GM19438 (cell line): ENCODE measurements at regions not wholly inside any gene's neighbourhood (a gene's known extent, or its start where the extent isn't known, plus 50 kb on each side); places are given as distances from the start of the nearest gene placed in this dataset.
"Not testable (repeated sequence)": the region's sequence is repeated elsewhere in the genome, so short reads cannot be mapped to it uniquely, and the experiment has no call there.

ENCODE experiments used
- ATAC-seq: cut with Tn5 transposase; IDR thresholded peaks from one replicate; pipeline ENCODE4 v1.9.1; 2021; ENCODE audit warnings: low read depth; ENCODE audit not compliant: unreplicated experiment

GRCh38 chr7:136138991-136139390 lies 161.8 kb upstream of the MTPN start:
- ATAC-seq, result no peak

GRCh38 chr7:136136906-136137454 lies 159.8 kb upstream of the MTPN start:
- ATAC-seq, result no peak

- ATAC-seq, result no peak
Measured at GRCh38 chr7:136134503-136134902, 157.3 kb upstream of the MTPN start.

GRCh38 chr7:136133551-136133950 lies 156.4 kb upstream of the MTPN start:
- ATAC-seq, result no peak

GRCh38 chr7:136131304-136131630 lies 154.1 kb upstream of the MTPN start:
- ATAC-seq, result no peak

GRCh38 chr7:136130511-136131303 lies 153.5 kb upstream of the MTPN start:
- ATAC-seq, result no peak

GRCh38 chr7:136128050-136128449 lies 150.9 kb upstream of the MTPN start:
- ATAC-seq, result no peak

- ATAC-seq, result no peak
Measured at GRCh38 chr7:136123352-136123751, 146.2 kb upstream of the MTPN start.

GRCh38 chr7:136122026-136122425 lies 144.9 kb upstream of the MTPN start:
- no peak for ATAC-seq

- ATAC-seq, result no peak
Measured at GRCh38 chr7:136117539-136117938, 140.4 kb upstream of the MTPN start.

- no peak for ATAC-seq
Measured at GRCh38 chr7:136116186-136116585, 139.0 kb upstream of the MTPN start.

GRCh38 chr7:136114966-136115762 lies 138.0 kb upstream of the MTPN start:
- peak; percentile 99 for ATAC-seq

GRCh38 chr7:136114467-136114866 lies 137.3 kb upstream of the MTPN start:
- not testable (repeated sequence) for ATAC-seq

GRCh38 chr7:136109037-136109436 lies 131.9 kb upstream of the MTPN start:
- not testable (repeated sequence) for ATAC-seq

GRCh38 chr7:136105191-136105590 lies 128.0 kb upstream of the MTPN start:
- no peak for ATAC-seq

- no peak for ATAC-seq
Measured at GRCh38 chr7:136104269-136104603, 127.1 kb upstream of the MTPN start.

GRCh38 chr7:136103545-136104268 lies 126.5 kb upstream of the MTPN start:
- no peak for ATAC-seq

GRCh38 chr7:136102881-136103280 lies 125.7 kb upstream of the MTPN start:
- ATAC-seq, result no peak

- not testable (repeated sequence) for ATAC-seq
Measured at GRCh38 chr7:136092714-136093113, 115.6 kb upstream of the MTPN start.

GRCh38 chr7:136087881-136088280 lies 110.7 kb upstream of the MTPN start:
- no peak for ATAC-seq

GRCh38 chr7:136086712-136087111 lies 109.6 kb upstream of the MTPN start:
- ATAC-seq, result peak; percentile 64
